GM12891 (cell line): ENCODE measurements at regions not wholly inside any gene's neighbourhood (a gene's known extent, or its start where the extent isn't known, plus 50 kb on each side); places are given as distances from the start of the nearest gene placed in this dataset.
"Not testable (repeated sequence)": the region's sequence is repeated elsewhere in the genome, so short reads cannot be mapped to it uniquely, and the experiment has no call there.

Experiments used
- DNase-seq: peaks from one replicate; pipeline ENCODE4 v3.0.0; 2011; ENCODE audit warnings: low spot score; ENCODE audit not compliant: insufficient read length
- FAIRE-seq: peaks from 2 replicates; lab custom pipeline; 2011; peaks lifted over from hg19 to GRCh38; lab: Jason Lieb, UNC
- PAX5 ChIP-seq: IDR thresholded peaks from 2 replicates; pipeline ENCODE4 v1.6.1; 2011; ENCODE audit warnings: low read length, moderate library complexity, mild to moderate bottlenecking; ENCODE audit not compliant: insufficient read depth, severe bottlenecking
- POLR2A ChIP-seq: IDR thresholded peaks from 2 replicates; pipeline ENCODE4 v1.6.1; 2011; ENCODE audit warnings: low read depth, low read length, control low read depth
- POLR2AphosphoS5 ChIP-seq: IDR thresholded peaks from 2 replicates; pipeline ENCODE4 v1.6.1; 2011; ENCODE audit warnings: low read depth, low read length, control low read depth
- POU2F2 ChIP-seq: IDR thresholded peaks from 2 replicates; pipeline ENCODE4 v1.6.1; 2011; ENCODE audit warnings: low read depth, mild to moderate bottlenecking, control low read depth, low read length, moderate library complexity
- SPI1 ChIP-seq: IDR thresholded peaks from 2 replicates; pipeline ENCODE4 v1.6.1; 2011; ENCODE audit warnings: low read depth, low read length, control low read depth
- TAF1 ChIP-seq: IDR thresholded peaks from 2 replicates; pipeline ENCODE4 v1.6.1; 2011; ENCODE audit warnings: low read depth, low read length, control low read depth

- no peak for TF ChIP-seq POU2F2
- no peak for TF ChIP-seq POLR2A
- TF ChIP-seq SPI1, result no peak
- DNase-seq (no peak), FAIRE-seq (no peak)
Observed at GRCh38 chrX:27404366-27404765, 58.8 kb downstream of the PPP4R3C start.

DNA sequence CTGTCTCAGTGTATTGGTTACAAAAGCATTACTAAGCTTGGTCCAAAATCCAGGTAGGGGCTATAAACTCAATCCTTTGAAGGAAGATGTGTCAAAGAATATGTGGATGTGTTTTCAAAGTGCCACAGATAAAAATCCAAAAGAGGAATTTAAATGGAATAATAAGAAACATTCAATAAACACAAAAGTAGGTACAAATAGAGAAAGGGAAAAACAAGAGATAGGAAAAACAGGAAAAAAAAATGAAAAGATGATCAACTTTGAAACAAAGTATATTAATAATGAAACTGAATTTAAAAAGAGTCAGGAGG lies 64.0 kb downstream of the PPP4R3C start:
- FAIRE-seq (no peak), DNase-seq (no peak)
- TF ChIP-seq POLR2A (no peak), SPI1 (no peak), POLR2AphosphoS5 (no peak), PAX5 (no peak), POU2F2 (no peak)

DNA sequence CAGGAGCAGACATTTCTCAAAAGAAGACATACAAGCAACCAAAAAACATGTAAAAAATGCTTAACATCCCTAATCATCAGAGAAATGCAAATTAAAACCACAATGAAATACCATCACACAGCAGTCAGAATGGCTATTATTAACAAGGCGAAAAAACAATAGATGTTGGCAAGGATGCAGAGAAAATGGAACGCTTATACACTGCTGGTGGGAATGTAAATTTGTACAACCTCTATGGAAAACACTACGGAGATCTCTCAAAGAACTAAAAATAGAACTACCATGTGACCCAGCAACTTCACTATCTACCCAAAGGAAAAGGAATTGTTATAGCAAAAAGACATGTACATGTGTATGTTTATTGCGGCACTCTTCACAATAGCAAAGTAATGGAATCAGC lies 71.5 kb downstream of the PPP4R3C start:
- FAIRE-seq, result no peak
- no peak for DNase-seq
- TF ChIP-seq POLR2AphosphoS5 (no peak), TAF1 (no peak), SPI1 (no peak), POU2F2 (no peak), POLR2A (no peak), PAX5 (no peak)

GRCh38 chrX:27381419-27381818 lies 81.7 kb downstream of the PPP4R3C start:
- FAIRE-seq (no peak), DNase-seq (no peak)
- TF ChIP-seq POLR2AphosphoS5, result no peak
- TF ChIP-seq POU2F2, result no peak
- no peak for TF ChIP-seq SPI1
- no peak for TF ChIP-seq PAX5
- no peak for TF ChIP-seq TAF1
- no peak for TF ChIP-seq POLR2A

- DNase-seq (no peak), FAIRE-seq (no peak)
- TF ChIP-seq POLR2AphosphoS5, result no peak
- no peak for TF ChIP-seq PAX5
- TF ChIP-seq POU2F2, result no peak
Observed at GRCh38 chrX:27380163-27380845, 82.8 kb downstream of the PPP4R3C start.

DNA sequence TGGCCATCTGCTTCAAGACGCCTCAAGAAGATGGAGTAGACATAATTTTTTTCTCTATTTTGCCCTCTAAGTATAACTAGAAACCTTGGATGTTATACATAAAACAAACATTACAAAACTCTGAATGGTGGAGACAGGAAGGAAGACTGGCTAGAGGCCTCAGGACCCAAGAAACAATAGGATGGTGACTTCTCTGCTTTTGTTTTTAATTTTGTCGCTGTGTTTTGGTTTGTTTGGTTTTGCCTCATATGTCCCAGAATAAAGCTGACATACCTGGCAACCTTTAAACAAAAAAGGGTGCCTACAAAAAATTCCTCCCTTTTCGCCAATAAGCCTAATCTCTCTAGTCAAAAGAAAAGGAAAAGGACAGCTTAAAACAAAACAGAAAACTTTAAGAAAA lies 109.1 kb downstream of the PPP4R3C start:
- no peak for DNase-seq
- FAIRE-seq, result no peak
- no peak for TF ChIP-seq POLR2AphosphoS5
- no peak for TF ChIP-seq PAX5
- no peak for TF ChIP-seq TAF1
- TF ChIP-seq POU2F2, result no peak
- TF ChIP-seq POLR2A, result no peak

DNA sequence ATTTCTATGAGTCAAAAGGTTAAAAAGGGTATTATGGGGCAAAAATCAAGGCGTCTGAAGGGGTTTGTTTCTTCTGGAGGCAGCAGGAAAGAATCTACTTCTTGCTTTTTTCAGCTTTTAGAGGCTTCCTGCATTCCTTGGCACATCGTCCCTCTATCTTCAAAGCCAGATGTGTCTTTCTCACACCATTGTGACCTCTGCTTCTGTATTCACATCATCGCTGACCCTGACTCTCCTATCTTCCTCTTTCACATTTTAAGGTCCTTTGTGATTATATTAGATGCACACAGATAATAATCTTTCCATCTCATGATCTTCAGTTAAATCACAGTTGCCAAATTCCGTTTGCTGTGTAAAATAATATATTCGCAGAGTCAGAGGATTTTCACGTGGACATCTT lies 112.7 kb downstream of the PPP4R3C start:
- FAIRE-seq, result no peak
- TF ChIP-seq TAF1 (no peak), PAX5 (no peak), POU2F2 (no peak), POLR2AphosphoS5 (no peak)
- DNase-seq, result no peak

DNA sequence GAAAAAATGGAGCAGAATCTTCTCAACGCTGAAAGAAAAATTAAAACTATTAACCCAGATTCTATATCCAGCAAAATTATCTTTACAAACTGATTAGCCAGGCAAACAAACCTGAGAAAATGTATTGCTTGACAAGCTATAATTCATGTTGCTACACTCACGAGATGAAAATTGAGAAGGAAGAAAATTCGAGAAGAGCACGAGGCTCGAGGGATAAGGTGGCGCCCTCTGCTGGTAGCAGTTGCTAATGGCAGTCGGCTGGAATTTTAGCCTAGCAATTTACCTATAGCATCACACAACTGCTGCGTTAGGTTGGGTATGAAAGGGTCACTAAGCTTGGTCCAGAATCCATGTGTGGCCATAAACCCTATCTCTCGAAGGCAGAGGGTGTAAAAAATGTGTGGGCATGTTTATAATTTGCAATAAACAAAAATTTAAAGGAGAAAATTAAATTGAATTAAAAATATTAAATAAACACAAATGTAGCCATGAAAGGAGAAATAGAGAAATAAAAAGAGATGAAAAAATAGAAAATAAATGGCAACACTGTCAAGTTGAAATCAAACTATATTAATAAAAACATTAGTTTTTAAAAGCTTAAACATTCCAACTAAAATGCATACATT lies 126.6 kb downstream of the PPP4R3C start:
- peak; percentile 74 for FAIRE-seq
- TF ChIP-seq POLR2AphosphoS5, result no peak
- no peak for TF ChIP-seq POLR2A
- no peak for TF ChIP-seq SPI1
- no peak for TF ChIP-seq POU2F2
- TF ChIP-seq TAF1, result no peak
- no peak for TF ChIP-seq PAX5
- DNase-seq, result peak; percentile 0

DNA sequence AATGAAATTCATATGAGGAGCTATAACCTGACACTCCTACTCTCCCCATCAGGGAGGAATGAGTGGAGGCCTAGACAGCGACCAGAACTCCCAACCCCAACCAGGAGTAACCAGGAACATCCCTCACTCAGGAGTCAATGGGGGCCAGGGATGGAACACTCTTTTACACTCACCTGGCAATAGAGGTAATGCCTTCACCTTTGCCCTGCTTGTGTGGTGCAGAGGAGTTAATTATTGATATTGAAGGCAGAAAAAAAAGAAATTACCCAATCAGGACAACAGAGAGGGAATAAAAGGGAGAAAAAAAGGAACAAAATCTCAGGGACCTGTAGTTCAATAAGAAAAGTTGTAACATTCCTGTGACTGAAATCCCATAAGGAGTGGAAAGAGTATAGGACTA lies 141.5 kb downstream of the PPP4R3C start:
- DNase-seq (no peak), FAIRE-seq (no peak)
- TF ChIP-seq POU2F2 (no peak), POLR2AphosphoS5 (no peak), PAX5 (no peak), SPI1 (no peak), TAF1 (no peak), POLR2A (no peak)

DNA sequence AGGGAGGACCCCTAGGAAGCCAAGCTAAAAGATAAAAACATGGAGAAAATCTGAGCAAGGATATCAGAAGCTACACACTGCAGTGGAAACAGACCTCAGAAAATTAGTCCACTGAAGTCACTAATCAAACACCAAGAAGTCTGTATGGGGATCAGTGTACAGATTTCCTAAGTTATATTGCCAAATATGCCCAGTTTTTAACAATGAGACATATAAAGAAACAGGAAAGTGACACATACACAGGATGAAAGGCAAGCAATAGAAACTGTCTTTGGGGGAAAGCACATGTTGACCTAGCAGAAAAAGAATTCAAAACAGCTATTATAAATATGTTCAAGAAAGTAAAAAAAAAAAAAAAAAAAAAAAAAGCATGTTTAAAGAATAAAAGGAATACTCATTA lies 153.7 kb downstream of the PPP4R3C start:
- FAIRE-seq, result no peak
- no peak for TF ChIP-seq POU2F2
- TF ChIP-seq TAF1, result no peak
- no peak for TF ChIP-seq POLR2A
- TF ChIP-seq PAX5, result no peak
- TF ChIP-seq POLR2AphosphoS5, result no peak
- no peak for TF ChIP-seq SPI1
- DNase-seq, result no peak

- TF ChIP-seq POLR2AphosphoS5, result no peak
- no peak for TF ChIP-seq POLR2A
- no peak for TF ChIP-seq POU2F2
- TF ChIP-seq PAX5, result no peak
- TF ChIP-seq TAF1, result no peak
- no peak for TF ChIP-seq SPI1
Observed at GRCh38 chrX:27307546-27307945, 155.6 kb downstream of the PPP4R3C start.

GRCh38 chrX:27292552-27292951 lies 170.6 kb downstream of the PPP4R3C start:
- not testable (repeated sequence) for DNase-seq, FAIRE-seq

More at GRCh38 chrX:27307546-27307945, 155.6 kb downstream of the PPP4R3C start:
- no peak for DNase-seq
- FAIRE-seq, result no peak
